HG02798 (cell line): ENCODE measurements at regions not wholly inside any gene's neighbourhood (a gene's known extent, or its start where the extent isn't known, plus 50 kb on each side); places are given as distances from the start of the nearest gene placed in this dataset.
"Not testable (repeated sequence)": the region's sequence is repeated elsewhere in the genome, so short reads cannot be mapped to it uniquely, and the experiment has no call there.

ENCODE experiments used
- ATAC-seq: cut with Tn5 transposase; IDR thresholded peaks from one replicate; pipeline ENCODE4 v1.9.1; 2021; ENCODE audit warnings: mild to moderate bottlenecking; ENCODE audit not compliant: unreplicated experiment, poor library complexity

- not testable (repeated sequence) for ATAC-seq
Measured at GRCh38 chr9:42325142-42325541, 141.7 kb downstream of the SPATA31A6 start.

GRCh38 chr9:42325561-42325960, 142.1 kb downstream of the SPATA31A6 start:
- not testable (repeated sequence) for ATAC-seq

DNA sequence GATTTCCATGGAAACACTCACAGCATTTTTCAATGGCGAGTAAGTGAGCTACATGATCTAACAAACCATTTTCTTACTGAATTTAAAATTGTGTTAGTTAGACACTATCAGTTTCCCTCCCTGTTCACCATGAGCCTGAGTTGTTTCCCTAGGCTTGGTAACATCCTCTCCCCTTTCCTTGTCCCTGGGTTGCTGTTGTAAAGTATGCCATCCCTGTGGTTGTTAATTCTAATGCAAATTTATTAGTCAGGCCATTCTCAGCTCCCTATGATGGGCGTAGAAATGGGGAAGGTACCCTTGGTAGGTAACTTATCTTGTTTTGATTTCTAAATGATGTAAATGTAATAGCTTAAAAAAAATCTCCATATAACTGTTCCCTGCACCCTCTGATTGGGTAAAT, 143.0 kb downstream of the SPATA31A6 start:
- ATAC-seq: not testable (repeated sequence)

GRCh38 chr9:42335342-42335741, 151.9 kb downstream of the SPATA31A6 start:
- not testable (repeated sequence) for ATAC-seq

DNA sequence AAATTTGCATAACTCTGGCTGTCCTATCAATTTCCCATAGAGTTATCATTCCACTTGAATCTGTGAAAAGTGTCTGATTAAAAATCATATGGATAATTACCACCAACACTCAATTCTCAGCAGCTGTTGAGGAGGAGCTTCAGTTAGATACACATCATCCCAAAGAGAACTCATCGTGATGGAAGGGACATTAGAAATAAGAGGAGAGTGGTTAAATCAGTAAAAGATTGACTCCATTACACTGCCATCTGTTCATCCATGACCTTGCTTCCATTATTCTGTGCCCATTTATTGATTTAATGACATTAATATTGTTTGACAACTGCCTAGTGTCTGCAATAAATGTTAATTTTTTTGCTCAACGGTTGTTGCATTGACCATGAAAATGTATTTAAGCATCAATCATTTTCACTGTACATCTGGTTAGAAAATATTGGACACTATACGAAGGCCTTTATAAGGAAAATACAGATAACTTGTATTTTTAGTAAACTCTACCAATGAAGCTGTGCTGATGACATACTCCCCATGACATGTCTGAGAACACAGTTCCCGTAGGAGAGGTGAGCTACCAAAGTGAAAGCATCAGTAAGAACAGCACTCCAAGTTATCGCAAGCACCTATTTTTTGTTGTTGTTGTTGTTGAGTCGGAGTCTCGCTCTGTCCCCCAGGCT, 152.7 kb downstream of the SPATA31A6 start:
- ATAC-seq: not testable (repeated sequence)

DNA sequence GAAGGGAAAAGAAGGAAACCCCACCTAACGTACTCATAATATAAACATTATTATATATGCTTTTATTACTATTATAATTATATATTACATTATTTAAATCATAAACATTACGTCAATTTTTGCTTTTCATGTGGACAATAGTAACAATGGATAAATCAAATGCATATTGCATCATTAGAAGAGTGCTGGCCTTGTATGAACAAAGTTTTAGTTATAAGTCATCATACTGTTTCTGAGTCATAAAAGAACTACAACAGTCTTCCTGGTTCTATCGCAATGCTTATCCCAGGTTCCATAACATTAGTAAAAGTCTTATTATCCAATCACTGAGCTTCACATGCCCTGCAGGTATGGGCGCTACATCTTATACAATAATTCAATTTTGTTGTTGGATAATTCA, 154.8 kb downstream of the SPATA31A6 start:
- ATAC-seq: not testable (repeated sequence)

GRCh38 chr9:42339671-42340434, 156.4 kb downstream of the SPATA31A6 start:
- ATAC-seq: not testable (repeated sequence)

DNA sequence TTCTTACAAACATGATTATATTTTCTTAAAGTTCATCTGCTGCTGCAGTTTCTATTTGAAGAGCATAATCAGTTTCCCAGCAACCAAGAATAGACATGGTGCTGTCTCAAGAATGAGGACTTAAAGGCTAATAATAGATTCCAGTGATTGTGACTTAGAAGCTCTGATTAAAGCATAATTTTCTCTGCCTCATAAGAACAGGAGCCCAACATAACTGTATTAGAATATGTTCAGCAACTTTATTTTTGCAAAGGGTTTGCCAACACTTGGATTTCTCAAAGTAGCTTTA, 156.9 kb downstream of the SPATA31A6 start:
- not testable (repeated sequence) for ATAC-seq

- ATAC-seq: not testable (repeated sequence)
Measured at GRCh38 chr9:42341860-42342259, 158.4 kb downstream of the SPATA31A6 start.

- not testable (repeated sequence) for ATAC-seq
Measured at GRCh38 chr9:42342297-42342696, 158.8 kb downstream of the SPATA31A6 start.

GRCh38 chr9:42344508-42344907, 161.0 kb downstream of the SPATA31A6 start:
- ATAC-seq: not testable (repeated sequence)

DNA sequence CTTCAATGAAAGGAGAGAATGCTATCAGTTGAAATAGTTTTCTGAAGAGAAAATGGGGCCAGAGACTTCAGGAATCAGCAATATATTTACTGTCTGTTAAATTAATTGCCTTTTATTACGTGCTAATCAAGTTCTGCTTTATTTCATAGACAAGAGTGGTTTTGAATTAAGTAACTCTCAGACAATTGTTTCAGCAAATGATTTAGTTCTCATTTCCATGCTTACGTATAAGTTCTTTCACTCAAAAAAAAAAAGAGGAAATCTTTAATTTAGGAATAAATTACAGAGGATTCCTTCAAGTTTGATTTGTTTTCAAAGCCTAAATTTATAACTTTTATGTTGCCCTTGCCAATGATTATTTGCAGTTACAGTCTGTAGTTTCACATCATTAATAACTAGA, 163.5 kb downstream of the SPATA31A6 start:
- not testable (repeated sequence) for ATAC-seq

GRCh38 chr9:42349181-42349580, 165.7 kb downstream of the SPATA31A6 start:
- not testable (repeated sequence) for ATAC-seq

- ATAC-seq: not testable (repeated sequence)
Measured at GRCh38 chr9:42350412-42350811, 167.0 kb downstream of the SPATA31A6 start.

DNA sequence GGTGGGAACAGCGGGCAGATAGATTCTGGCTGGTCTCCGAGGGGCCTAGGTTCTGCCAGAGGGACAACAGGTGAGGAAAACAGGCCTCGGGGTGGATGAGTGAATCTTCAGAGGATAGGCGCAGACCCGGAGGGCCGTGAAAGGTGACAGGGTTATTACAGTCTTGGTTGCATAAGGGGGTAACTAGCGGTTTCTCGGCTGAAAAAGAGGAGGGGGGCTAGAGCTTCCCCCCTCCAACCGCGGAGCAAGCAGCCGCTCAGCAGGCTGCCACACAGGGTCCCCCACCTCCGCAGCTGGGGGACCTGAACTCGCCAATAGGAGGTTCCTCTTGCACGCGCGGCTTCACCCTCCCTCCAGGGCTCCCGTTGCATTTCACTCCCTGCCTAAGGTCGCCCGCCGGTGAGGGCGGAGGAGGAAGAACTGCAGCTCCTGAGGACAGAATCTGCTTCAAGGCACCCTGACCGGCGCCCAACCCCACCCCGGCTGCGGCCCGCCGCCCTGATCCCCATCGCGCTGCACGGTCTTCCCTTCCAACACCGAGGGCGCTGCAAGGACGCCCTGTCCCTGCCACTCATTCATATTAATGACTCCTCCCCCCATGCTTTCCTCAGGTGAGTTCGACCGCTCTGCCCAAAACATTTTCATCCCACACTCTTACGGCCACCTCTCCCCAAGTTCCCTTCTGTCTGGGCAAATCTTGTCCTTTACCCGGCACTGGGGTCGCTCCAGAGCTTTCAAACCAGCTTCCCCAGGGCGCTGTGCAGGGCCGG, 174.3 kb downstream of the SPATA31A6 start:
- ATAC-seq: not testable (repeated sequence)

- ATAC-seq: not testable (repeated sequence)
Measured at GRCh38 chr9:42358626-42359247, 175.3 kb downstream of the SPATA31A6 start.

GRCh38 chr9:42364410-42365243, 181.2 kb downstream of the SPATA31A6 start:
- ATAC-seq: not testable (repeated sequence)

DNA sequence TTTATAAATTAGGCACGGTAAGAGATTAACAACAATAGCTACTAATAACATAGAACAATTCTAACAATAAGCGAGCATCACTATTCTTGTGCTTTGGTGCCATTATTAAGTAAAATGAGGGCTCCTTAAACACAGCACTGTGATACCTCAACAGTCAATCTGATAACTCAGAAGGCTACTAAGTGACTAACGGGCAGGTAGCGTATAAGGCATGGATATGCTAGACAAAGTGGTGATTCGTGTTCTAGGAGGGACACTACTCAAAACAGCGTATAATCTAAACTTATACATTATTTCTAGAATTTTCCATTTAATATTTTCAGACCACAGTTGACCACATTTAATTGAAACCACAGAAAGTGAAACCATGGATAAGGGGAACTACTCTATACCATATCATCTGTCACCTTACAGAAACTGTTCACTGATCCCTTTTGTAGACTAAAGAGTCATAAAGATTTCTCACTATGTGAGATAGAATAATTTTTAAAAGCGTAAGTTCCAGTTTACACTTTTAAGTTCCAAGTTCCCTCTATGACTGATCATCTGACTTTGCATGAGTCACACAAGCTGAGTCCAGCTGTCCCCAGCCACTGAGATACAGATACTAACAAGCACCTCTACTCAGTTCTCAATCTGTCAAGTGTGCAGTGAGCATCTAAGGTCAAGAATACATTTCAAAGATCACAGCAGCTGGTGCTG, 181.9 kb downstream of the SPATA31A6 start:
- ATAC-seq: peak; percentile 89

DNA sequence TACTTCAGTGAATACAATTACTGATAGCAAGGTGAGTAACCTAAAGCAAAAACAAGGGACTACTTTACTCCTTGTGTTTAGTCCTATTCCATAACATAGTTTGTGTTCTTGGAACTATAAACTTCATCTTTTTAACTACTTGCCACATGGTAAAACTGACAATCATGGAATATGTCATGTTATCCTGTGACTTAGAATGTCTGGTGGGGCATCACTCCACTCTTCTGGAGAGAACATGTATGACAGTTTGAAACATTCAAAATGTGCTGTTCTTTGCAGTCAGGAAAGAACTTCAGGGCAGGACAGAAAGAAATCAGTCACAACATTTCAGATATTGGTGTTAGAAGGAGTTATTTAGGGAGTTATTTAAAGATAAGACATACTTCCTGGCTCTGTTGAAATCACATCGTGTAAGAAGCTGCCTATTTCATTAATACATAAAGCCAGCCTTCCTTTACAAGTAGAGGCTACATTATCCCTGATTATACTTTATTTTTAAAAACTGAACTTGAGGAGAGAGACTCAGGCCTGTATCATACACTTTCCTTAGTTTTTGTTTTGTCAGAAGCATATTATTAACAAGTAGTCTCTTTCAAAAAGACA, 184.9 kb downstream of the SPATA31A6 start:
- ATAC-seq: not testable (repeated sequence)
